Dendritic cell treated with granulocyte-macrophage colony-stimulating factor and Interleukin-4, amounts not matched to agents 40 ng/mL and 50 ng/mL, for 4 days (primary cell): ENCODE measurements at regions not wholly inside any gene's neighbourhood (a gene's known extent, or its start where the extent isn't known, plus 50 kb on each side); places are given as distances from the start of the nearest gene placed in this dataset.
"Not testable (repeated sequence)": the region's sequence is repeated elsewhere in the genome, so short reads cannot be mapped to it uniquely, and the experiment has no call there.

Experiments
- H3K27ac Mint-ChIP-seq: one replicate; pipeline ENCODE4 v1.8.0; 2022; ENCODE audit warnings: mild to moderate bottlenecking, mixed read lengths
- H3K27me3 Mint-ChIP-seq: one replicate; pipeline ENCODE4 v1.8.0; 2022; ENCODE audit warnings: mild to moderate bottlenecking, mixed read lengths
- H3K36me3 Mint-ChIP-seq: one replicate; pipeline ENCODE4 v1.8.0; 2022; ENCODE audit warnings: low read depth, mixed read lengths
- H3K4me1 Mint-ChIP-seq: one replicate; pipeline ENCODE4 v1.8.0; 2022; ENCODE audit warnings: low read depth, mixed read lengths
- H3K4me3 Mint-ChIP-seq: one replicate; pipeline ENCODE4 v1.8.0; 2022; ENCODE audit warnings: mild to moderate bottlenecking, moderate library complexity, mixed read lengths
- H3K9me3 Mint-ChIP-seq: one replicate; pipeline ENCODE4 v1.8.0; 2022; ENCODE audit warnings: mixed read lengths
- intact Hi-C: fragments of 100-400 bp; cut with micrococcal nuclease; formaldehyde crosslinking; loops from one replicate; pipeline ENCODE4 v1.15.0; 2022

DNA sequence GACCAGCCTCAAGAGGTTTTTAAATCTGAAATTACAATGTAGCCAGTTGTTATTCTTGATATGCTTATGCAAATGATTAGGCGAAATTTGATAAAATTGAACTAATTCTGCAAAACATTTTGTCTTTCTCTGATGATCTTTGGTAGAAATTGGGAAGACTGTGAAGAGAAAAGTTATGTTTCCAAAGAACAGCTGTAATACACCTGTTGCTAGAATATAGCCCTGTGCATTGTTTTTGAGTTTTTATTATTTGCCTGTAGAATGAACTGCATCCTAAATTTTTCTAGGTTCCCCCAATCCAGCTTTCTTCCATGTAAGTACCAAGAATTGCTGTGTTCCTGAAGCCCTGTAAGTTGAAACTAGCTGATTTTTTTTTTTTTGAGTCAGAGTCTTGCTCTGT is 81.5 kb upstream of the RHOU start:
- Mint-ChIP-seq H3K27ac (no peak overlapping the region), H3K36me3 (no peaks in the 10 kb centered on the region), H3K4me1 (peaks cover 2% of the 10 kb centered on the region), H3K4me3 (no peak overlapping the region), H3K9me3 (no peaks in the 10 kb centered on the region), H3K27me3 (peaks cover 62% of the 10 kb centered on the region)
- intact Hi-C loops = no loop called here

DNA sequence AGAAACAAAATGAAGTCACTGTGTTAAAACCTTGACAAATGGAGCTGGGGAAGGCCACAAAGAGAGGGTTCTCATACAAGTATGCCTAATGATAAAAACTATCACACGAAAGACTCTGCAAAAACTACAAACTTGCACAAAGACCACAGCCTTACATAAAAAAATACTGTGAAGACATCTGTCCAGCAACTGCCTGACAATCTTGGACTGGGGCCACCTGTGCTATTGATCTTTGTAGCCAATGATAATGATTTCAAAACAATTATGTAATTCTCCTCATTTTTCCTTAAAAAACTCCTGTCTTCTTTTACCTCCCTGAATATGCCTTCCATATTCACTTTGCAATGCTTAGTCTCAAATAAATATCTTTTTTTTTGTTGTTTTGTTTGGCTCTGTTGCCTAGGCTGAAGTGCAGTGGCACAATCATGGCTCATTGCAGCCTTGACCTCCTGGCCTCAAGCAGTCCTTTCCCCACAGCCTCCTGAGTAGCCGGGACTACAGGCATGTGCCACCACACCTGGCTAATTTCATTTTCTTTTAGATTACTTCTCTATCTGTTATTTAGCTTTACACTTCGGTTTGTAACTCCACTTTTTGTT is 79.4 kb upstream of the RHOU start:
- peaks cover 53% of the 10 kb centered on the region for H3K27me3 Mint-ChIP-seq
- no peaks in the 10 kb centered on the region for H3K9me3 Mint-ChIP-seq
- intact Hi-C loops = no loop called here
- no peak overlapping the region for H3K4me3 Mint-ChIP-seq
- H3K27ac Mint-ChIP-seq = no peak overlapping the region
- H3K36me3 Mint-ChIP-seq = no peaks in the 10 kb centered on the region
- H3K4me1 Mint-ChIP-seq = no peaks in the 10 kb centered on the region

DNA sequence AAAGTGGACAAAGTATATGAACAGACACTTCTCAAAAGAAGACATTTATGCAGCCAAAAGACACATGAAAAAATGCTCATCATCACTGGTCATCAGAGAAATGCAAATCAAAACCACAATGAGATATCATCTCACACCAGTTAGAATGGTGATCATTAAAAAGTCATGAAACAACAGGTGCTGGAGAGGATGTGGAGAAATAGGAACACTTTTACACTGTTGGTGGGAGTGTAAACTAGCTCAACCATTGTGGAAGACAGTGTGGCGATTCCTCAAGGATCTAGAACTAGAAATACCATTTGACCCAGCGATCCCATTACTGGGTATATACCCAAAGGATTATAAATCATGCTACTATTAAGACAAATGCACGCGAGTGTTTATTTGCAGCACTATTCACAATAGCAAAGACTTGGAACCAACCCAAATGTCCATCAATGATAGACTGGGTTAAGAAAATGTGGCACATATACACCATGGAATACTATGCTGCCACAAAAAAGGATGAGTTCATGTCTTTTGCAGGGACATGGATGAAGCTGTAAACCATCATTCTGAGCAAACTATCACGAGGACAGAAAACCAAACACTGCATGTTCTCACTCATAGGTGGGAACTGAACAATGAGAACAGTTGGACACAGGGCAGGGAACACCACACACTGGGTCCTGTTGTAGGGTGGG is 73.1 kb upstream of the RHOU start:
- not testable (repeated sequence) for H3K36me3 Mint-ChIP-seq, H3K4me3 Mint-ChIP-seq, H3K9me3 Mint-ChIP-seq, H3K27ac Mint-ChIP-seq, H3K4me1 Mint-ChIP-seq
- H3K27me3 Mint-ChIP-seq = peaks cover 28% of the 10 kb centered on the region
- intact Hi-C loops = loop anchor here (10.0 kb wide), 2 partner anchors 593 to 823 kb away; no protein-coding TSS in a partner anchor

DNA sequence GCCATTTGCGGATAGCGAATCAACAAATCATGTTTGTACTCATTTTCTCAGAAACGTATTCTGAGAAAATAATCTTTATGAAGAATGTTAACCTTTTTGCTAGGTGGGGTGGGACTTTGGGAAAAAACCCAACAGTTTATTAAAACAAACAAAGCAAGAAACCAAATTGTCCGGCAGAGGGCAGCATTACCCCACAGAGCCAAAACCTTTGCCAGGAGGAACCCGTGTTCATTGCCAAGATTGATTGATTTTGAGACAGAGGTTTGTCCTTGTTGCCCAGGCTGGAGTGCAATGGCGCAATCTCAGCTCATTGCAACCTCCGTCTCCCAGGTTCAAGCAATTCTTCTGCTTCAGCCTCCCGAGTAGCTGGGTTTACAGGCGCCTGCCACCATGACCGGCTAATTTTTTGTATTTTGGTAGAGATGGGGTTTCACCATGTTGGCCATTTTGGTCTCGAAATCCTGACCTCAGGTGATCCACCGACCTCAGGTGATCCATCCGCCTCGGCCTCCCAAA is 70.8 kb upstream of the RHOU start:
- peaks cover 7% of the 10 kb centered on the region for H3K4me1 Mint-ChIP-seq
- H3K27ac Mint-ChIP-seq = no peak overlapping the region
- H3K9me3 Mint-ChIP-seq = no peaks in the 10 kb centered on the region
- no peaks in the 10 kb centered on the region for H3K36me3 Mint-ChIP-seq
- H3K27me3 Mint-ChIP-seq = peaks cover 20% of the 10 kb centered on the region
- intact Hi-C loops = loop anchor here (1.0 to 10.0 kb wide), 4 partner anchors 493 to 820 kb away; no protein-coding TSS in a partner anchor
- no peak overlapping the region for H3K4me3 Mint-ChIP-seq

DNA sequence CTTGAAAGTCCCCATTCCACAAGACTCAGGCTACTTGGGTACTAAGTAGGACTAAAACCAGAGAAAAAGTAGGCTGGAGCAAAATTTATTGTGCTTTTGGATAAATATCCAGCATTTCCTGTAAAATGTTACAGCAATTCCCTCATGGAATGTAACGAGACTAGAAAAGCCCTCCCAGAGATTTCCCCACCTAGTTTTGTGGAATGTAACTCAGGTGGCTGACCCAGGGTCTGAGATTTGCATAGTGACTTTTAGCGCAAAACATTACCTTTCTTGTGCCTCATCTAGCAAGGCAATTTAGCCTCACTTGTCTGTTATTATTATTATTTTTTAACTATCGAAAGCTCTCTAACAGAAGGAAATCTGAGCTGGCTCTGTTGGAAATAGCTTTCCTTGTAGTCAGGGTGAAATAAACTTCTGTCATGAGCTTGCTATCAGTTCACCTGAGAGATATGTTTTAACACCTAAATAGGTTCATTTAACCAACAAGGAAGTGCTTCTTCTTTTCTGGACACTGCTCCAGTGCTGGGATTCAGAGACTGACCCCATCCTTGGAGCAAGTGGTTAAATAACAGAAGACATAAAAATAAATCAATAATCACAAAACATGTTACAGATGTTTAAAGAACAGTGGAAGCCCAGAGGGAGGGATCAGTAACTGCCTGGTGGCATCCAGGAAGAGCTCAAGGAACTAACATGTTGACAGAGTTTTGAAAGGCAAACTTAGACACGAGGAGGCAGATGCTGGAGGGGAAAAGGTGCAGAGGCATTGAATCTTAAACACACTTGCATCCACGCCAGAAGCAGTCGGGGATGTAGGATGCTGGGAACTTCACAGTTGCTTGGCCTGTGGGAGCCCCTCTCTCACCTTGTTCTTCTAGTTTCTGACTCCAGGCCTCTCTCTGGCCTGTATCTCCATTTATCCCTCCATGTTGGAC is 68.3 kb upstream of the RHOU start:
- H3K9me3 Mint-ChIP-seq = peaks cover 11% of the 10 kb centered on the region
- no peak overlapping the region for H3K27ac Mint-ChIP-seq
- H3K4me3 Mint-ChIP-seq = no peak overlapping the region
- H3K36me3 Mint-ChIP-seq = no peaks in the 10 kb centered on the region
- intact Hi-C loops = loop anchor here (10.0 kb wide), 2 partner anchors 588 to 818 kb away; no protein-coding TSS in a partner anchor
- H3K4me1 Mint-ChIP-seq = peaks cover 7% of the 10 kb centered on the region
- peaks cover 2% of the 10 kb centered on the region for H3K27me3 Mint-ChIP-seq

DNA sequence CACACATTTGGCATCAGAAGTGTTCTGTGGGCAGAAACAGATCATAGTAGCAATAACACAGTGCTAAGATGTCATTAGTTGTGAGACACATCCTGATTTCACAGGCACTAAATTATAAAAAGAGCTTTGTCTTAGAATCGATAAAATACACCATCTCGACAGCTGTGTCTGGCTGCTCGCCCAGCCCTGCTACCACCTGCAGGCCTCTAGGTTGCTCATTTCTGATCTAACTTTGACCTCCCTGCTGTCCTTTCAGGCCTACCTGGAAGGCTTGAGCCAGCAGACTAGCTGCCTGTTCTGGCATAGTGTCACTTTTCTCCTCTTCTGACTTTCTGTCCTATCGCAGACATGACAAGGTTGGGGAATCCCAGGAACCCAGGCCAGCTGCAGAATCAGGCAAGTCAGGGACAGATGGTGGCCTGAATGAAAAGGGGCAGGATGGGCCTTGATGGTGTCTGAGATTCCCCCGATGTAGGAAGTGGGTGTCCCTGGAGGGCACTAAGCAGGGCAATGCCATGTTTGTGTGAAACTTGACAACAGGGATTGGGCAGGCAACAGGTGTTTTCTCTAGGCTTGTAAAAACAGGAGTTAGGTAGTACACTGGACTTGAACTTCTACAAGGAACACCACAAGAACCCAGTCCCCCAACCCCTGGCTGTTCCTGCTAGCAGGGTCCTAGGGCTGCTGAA is 66.6 kb upstream of the RHOU start:
- intact Hi-C loops = loop anchor here (10.0 kb wide), 2 partner anchors 586 to 816 kb away; no protein-coding TSS in a partner anchor
- peaks cover 2% of the 10 kb centered on the region for H3K27me3 Mint-ChIP-seq
- H3K9me3 Mint-ChIP-seq = peaks cover 11% of the 10 kb centered on the region
- no peaks in the 10 kb centered on the region for H3K36me3 Mint-ChIP-seq
- H3K4me3 Mint-ChIP-seq = no peak overlapping the region
- H3K27ac Mint-ChIP-seq = no peak overlapping the region
- peaks cover 7% of the 10 kb centered on the region for H3K4me1 Mint-ChIP-seq

DNA sequence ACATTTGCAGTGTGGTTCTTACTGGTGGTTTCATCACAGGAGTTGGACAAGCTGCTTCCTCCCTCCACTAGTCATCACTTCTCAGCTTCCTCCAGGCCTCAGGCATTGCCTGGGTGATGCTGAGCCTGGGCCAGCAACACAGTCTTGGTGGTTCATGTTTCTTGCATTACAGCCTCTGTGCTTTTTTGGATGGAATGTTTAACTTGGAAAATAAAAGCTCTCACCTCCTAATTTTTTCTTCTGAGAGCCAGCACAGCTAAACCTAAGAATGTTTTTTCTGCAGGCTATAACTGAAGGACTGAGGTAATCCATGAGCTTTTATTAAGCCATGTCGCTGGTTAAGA is 66.1 kb upstream of the RHOU start:
- H3K4me3 Mint-ChIP-seq = no peak overlapping the region
- no peak overlapping the region for H3K27ac Mint-ChIP-seq
- H3K27me3 Mint-ChIP-seq = no peaks in the 10 kb centered on the region
- peaks cover 11% of the 10 kb centered on the region for H3K9me3 Mint-ChIP-seq
- peaks cover 7% of the 10 kb centered on the region for H3K4me1 Mint-ChIP-seq
- H3K36me3 Mint-ChIP-seq = no peaks in the 10 kb centered on the region
- intact Hi-C loops = loop anchor here (10.0 kb wide), 2 partner anchors 586 to 816 kb away; no protein-coding TSS in a partner anchor

DNA sequence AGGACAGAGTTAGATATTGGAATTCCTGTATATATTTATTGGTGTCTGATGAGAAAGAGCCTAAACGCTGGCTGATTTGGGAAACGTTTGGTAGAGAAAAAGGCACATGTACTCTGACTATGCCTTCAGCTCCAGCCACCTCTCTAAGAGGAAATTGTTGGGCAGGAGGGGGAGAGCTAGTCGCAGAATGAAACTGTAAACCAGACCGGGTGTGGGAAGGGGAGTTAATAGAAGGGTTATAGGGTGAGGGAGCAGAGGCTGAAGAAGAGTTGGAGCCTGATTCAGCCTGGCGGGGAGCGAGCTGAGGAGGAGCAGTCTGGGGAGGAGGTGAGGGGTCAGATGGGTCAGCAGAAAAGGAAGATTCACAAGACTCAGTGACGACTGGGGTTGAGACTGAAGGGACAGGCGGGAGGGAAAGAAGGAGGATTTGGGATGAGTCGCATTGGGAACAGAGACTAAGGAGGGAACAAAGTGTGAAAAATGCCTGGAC is 54.2 kb upstream of the RHOU start:
- H3K27ac Mint-ChIP-seq, intact Hi-C loops, H3K9me3 Mint-ChIP-seq: not testable (repeated sequence)

DNA sequence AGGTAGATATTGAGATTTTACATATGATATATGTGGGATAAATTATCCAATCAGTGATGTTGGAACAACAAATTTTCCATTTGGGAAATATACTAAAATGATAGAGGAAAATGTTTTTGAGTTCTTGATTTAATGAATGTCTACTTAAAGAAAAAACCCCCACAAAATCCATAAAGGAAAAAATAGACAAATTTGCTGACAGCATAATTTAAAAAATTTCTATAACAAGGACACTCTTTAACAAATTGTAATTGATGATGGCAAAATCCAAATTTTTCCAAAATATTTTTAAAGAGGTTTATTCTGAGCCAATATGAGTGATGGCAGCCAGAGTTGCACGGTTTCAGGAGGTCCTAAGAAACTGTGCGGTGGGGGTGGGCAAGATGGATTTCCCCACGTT is 51.9 kb upstream of the RHOU start:
- intact Hi-C loops = no loop called here
- H3K27ac Mint-ChIP-seq = no peak overlapping the region
- H3K27me3 Mint-ChIP-seq = peaks cover 28% of the 10 kb centered on the region
- no peak overlapping the region for H3K4me3 Mint-ChIP-seq
- H3K36me3 Mint-ChIP-seq = no peaks in the 10 kb centered on the region
- no peaks in the 10 kb centered on the region for H3K9me3 Mint-ChIP-seq
- H3K4me1 Mint-ChIP-seq = peaks cover 32% of the 10 kb centered on the region

More for the DNA sequence above, 54.2 kb upstream of the RHOU start:
- H3K4me1 Mint-ChIP-seq = peaks cover 23% of the 10 kb centered on the region
- not testable (repeated sequence) for H3K36me3 Mint-ChIP-seq
- H3K4me3 Mint-ChIP-seq = peak overlapping the region; percentile 11
- peaks cover 24% of the 10 kb centered on the region for H3K27me3 Mint-ChIP-seq

DNA sequence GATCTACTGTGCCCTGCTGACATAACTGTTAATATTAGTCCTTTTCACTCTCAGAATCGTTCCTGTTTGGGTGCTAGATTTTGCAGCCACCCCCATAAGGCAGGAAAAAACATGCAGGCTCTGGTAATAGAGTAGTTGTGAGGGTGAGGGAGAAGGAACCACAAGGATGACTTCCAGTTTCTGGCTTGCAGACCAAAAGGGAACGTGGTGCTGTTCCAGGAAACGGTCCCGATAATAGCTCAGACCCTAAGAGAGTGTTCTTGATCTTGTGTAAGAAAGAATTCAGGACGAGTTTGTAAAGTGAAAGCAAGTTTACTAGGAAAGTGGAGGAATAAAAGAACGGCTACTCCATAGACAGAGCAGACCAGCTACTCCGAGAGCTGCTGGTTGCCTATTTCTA is 50.7 kb upstream of the RHOU start:
- intact Hi-C loops = no loop called here
- Mint-ChIP-seq H3K36me3 (no peaks in the 10 kb centered on the region), H3K4me3 (no peak overlapping the region), H3K4me1 (peaks cover 32% of the 10 kb centered on the region), H3K9me3 (no peaks in the 10 kb centered on the region), H3K27ac (no peak overlapping the region), H3K27me3 (peaks cover 30% of the 10 kb centered on the region)

DNA sequence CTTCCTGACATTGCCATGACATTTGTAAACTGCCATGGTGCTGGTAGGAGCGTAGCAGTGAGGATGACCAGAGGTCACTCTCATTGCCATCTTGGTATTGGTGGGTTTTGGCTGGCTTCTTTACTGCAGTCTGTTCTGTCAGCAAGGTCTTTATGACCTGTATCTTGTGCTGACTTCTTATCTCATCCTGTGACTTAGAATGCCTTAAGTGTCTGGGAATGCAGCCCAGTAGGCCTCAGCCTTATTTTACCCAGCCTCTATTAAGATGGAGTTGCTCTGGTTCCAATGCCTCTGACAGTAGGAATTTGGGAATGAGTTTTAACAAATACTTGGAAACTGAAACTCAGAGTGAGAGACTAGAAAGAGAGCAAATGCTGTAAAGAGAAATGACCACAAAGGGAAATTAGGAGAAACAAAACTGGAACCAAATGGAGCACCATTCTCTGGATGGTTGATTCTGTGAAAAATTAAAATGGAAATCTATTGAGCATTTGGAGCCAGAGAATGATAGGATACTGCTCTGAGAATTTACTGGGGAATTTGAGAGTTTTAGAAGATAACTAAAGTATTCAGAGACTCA is 50.1 kb upstream of the RHOU start:
- H3K4me1 Mint-ChIP-seq = peaks cover 32% of the 10 kb centered on the region
- peaks cover 29% of the 10 kb centered on the region for H3K27me3 Mint-ChIP-seq
- H3K27ac Mint-ChIP-seq = no peak overlapping the region
- no peaks in the 10 kb centered on the region for H3K9me3 Mint-ChIP-seq
- intact Hi-C loops = no loop called here
- no peak overlapping the region for H3K4me3 Mint-ChIP-seq
- no peaks in the 10 kb centered on the region for H3K36me3 Mint-ChIP-seq
